NCI-H2107 (cell line): ENCODE measurements at regions not wholly inside any gene's neighbourhood (a gene's known extent, or its start where the extent isn't known, plus 50 kb on each side); places are given as distances from the start of the nearest gene placed in this dataset.
"Not testable (repeated sequence)": the region's sequence is repeated elsewhere in the genome, so short reads cannot be mapped to it uniquely, and the experiment has no call there.

Source experiments
- DNase-seq: peaks from one replicate; lab custom pipeline; 2025; lab: John Stamatoyannopoulos, UW

DNA sequence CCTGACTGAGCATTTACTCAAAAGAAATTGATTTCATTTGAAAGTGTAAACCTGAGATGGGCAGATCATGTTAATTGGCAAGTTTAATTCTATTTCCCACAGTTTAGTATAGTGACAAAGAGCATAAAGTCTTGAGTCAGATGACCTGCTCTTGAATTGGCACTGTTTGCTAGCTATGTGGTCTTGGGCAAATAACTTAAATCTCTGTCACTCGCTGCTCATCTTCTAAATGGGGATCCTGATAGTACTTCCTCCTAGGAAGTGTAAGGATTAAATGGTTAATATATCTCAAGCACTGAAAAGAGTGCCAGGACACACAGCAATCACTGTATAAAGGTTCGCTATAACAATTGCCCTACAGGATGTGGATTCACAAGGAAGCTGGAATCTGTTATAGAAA lies 242.8 kb upstream of the JADE1 start:
- no peak for DNase-seq

DNA sequence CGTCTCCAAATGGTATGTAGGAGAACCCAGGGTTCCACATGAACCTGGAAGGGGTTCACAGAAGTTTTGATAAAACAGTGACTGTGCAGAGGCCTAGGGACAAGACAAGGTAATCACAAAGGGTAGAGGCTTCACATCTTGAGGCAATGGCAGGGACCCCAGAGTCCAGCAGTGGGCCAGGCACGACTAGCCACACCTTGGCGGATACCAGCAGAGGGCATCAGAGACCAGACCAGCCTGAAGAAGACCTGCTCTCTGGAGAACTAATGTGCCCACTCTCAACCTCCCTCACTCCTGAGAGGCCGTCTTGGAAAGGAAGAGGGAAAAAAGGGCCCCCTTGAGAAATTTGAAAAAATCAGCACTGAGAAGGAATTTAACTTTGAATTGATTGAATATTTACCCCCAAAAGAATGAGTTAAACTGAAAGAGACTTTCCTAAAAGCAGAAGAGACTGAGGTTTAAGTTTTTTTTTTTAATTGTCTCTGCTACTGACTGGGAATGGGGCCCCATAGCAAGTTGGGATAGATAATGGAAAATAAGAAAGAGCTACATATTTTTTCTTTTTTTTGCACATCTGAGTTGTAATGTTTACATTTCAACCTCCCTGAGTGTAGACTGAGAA lies 243.8 kb upstream of the JADE1 start:
- no peak for DNase-seq

DNA sequence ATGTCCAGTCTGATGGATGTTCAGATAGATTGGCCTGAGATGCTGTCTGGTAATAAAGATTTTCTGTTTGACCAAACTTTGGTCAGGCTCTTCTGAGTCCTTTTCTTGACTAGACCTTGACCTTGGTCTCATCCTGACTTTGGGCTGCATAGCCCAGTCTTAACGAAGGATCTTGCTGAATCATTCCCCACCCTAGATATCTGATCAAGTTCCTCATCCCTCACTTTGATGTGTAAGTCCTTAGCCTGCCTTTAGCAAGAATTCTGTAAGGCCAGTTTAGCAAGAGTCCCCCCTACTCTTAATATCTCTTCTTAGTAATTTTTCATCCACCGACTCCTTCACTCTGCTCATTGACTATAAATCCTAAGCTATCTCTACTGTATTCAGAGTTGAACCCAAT lies 244.4 kb upstream of the JADE1 start:
- DNase-seq: no peak

DNA sequence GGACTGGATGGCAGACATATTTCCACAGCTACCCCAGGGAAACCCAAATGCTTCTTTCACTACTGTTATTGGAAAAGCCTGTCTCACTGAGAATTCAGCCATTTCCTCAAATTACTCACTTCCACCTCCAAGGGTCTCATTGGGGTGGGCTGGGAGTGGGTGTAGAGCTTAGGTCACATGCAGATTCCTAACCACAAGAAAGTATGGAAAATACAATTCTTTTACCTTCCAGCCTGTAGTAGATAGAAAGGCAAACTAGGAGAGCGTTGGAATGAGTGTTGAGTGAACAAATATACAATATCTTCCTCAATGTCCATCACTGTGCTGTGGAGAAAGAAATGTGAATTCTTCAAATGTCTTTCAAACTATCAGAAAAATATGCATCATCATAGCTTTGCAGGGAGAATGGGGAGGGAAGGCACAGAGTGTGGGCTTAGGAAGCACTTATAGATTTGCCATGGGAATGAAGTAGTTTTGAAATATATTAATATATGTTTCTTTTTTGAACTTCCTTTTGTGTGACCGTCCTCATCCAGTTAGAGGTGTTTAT lies 245.3 kb upstream of the JADE1 start:
- no peak for DNase-seq

DNA sequence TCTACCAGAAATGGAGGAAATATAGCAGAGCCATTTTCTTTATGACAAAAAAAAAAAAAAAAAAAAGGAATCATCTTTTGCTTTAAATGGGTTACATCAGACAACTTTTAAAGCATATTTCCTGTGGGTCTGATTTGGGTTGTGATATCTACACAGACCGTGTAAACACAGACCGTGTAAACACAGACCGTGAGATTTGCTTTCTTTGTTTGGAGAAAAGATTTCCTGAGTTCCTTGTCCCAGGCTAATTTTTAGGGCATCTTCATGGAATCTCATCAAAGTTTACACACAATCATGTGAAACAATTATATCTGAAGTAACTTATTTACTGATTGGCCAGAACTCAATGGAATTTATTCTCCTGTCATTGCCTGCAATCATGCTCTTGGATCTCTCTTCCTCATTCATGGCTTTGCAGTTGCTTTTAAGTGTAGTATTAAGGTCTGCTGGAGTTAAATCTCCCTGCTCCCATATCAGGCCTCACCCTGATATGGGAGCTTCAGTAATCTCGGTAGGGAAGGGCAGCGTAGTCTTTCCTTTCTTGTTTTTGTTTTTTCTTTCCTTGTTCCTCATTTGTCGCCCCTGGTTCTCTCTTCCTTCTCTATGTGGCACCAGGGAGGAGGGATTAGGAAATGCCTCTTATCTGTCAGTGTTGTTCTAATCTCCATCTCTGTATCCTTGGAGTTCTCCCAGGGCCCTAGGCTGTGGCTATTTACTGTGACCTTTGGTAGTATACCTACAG lies 248.6 kb upstream of the JADE1 start:
- no peak for DNase-seq

DNA sequence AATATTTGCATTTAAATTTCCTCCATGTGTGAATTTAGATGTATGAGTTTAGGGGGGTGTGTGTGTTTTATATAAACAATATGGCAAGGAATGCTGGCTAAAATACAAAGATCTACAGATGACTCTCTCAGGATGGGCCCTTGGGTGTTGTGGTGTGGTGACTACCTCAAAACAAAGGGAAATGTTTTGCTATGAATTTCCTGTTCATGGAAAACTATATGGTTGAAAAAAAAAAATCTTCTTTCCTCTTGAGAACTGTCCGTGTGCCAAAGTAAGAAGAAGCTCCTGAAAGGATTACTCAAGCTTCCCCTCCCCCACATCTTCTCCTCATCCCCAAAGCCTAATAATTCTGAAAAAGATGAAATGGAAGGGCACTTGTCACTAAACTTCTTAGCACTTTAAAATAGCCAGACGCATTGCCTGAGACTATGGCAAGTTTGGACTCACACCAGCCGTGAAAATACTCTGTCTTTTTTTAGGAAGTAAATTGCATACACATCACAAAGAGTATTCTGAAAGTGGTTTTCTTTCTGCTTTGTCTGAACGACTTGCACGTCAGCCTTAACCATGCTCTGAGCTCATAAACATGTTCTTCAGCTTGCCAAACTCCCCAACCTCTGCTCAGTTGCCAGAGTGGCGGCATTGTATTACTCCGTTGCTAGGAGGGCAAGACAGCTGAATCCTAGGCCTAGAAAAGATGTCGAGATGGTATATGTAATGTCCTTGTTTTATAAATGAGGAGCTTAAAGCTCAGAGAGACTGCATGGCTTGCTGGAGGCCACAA lies 250.4 kb upstream of the JADE1 start:
- DNase-seq: no peak

DNA sequence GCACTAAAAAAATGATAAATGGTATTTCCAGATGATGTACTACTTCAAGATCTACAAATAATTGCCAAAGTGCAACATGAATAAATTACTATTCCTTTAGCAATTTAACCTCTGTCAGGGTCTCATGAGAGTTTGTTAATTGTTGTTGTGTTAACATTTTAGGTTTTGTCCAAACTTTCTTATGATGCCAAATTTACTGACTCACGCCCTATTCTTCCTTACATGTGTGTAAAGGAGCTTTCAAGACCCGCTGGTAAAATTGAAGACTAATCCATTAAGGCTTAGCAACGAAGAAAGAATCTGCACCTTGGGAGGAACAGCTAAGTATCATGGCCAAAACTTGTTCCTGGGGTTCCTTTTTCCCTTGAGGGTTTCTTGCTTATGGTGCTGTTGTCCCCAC lies 252.7 kb upstream of the JADE1 start:
- DNase-seq: no peak

DNA sequence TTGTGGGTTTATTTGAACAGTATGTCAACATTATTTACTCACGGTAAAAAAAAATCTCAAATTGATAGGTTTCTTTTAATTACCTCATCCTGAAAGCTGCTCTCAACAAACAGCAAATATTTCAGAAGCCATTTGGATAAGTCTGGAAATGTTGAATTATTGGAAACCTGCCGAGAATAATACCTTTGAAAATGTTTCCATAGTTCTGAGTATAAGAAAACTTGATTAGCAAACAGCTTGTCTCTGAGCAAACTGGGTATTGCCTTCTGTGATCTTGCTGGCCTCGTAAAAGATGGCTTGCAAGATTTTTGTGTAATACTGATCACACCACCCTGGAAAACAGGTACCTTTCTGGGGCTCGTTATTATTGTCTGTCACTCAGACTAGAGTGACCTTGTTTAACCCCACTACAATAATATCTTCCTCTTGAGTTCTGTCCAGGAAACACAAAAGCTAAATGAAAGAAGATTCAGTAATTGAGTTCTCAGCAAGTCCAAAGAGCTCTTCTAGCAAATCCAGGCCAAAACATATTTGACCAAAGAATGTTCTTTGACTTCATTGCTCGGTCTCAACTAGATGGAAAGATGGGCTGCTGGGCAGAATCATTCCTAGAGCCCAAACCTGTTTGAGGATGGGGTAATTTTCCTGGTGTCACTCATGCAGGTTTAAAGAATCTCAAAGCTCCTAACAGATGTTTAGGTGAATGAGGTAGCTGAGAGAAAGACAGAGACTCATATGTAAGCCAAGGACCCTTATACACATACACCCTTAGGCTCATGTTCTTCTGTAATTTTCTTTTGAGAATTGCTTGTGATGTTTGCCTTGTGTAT lies 255.6 kb upstream of the JADE1 start:
- no peak for DNase-seq

DNA sequence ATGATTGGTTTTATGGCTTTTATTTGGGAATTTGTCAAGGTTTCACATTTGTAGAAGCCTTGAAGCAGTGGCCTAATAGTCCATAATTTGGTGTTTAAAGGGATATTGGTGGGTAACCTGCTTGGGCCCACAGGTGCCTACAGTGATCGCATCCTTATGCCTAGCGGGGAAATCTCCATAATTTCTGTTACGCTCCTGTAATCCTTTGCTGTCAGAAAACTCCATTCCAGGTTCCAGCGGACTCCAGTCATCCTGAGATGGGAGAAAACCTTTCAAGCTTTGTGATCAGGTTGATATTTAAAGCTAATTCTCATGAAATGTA lies 257.0 kb upstream of the JADE1 start:
- DNase-seq: no peak

DNA sequence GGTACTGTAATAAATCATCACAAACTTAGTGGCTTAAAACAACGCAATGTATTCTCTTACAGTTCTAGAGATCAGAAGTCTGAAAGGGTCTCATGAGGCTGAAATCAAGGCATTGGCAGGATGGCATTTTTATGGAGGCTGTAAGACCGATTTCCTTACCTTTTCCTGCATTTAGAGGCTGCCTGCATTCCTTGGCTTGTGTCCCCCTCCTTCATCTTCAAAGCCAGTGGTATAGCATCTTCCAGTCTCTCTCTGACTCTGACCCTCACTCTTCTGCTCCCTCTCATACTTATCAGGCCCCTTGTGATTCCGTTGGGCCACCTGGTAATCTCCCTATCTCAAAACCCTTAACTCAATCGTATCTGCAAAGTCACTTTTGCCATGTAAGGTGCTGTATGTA lies 258.2 kb upstream of the JADE1 start:
- no peak for DNase-seq

DNA sequence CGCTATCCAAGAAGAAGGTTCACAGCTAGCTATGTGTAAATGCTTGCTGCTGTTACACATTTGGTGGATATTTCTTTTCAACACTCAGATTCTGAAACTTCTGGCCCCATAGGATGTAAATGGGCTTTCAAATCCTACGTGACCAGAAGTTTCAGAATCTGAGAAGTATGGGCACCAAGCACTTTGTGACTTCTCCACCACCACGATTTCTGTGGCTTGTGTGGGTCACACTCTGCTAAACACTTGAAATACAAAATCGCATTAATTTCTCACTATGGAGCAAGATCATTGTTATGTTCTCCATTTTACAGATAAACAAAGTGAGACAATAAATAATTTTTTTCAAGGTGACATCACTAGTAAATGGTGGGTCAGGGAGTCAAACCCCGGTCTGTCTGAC lies 259.4 kb upstream of the JADE1 start:
- no peak for DNase-seq

DNA sequence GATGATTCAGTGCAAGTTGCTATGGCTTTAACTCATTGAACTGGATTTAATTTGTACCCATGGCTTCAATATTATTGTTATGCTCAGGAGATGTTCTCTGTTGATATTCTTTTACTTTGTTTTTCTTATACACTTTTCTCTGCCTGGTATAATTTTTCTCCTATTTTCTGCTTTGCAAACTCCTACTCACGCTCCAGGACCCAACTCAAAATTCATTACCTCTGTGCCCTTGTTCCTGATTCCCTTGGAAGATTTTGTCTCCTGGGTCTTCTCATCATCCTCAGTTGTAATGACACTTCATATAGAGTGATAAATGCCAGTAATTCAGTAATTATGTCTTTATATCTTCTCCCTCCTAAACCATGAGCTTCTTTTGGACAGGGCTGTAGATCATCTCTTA lies 259.9 kb upstream of the JADE1 start:
- DNase-seq: no peak

DNA sequence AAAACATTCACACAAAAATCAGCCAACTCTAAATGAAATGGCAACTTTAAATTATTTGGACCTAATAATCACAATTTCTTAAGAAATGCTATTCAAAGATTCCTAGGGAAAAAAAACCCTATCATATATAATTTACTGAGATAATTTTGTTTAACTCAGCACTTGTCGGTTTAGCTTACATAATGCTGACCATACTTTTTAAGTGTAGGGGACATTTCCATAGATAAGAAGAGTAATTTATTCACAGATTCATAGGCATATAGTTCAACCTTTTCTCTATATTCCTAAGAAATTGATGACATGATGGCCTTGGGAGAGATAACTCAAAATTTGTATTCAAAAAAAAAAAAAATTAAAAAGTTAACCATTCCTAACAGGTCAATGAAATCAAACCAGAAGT lies 260.8 kb upstream of the PGRMC2 start:
- DNase-seq: no peak

DNA sequence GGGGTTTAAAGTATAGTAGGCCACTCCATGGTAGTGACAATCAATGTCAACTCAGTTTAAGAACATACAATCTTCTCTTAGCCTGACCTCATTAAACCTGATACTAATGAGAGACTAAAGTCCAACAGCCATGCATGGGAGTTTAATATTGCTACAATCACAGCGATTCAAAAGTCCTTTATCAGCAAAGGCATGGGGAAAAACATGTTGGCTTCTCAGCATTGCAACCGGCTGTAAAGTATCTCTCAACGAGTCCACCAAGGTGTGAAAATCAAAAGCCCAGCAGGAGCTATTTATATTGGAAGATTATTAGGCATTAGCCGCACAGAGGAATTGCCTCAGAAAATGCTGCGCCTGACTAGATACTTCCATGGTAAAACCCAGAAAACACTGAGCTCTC lies 256.7 kb upstream of the PGRMC2 start:
- DNase-seq: no peak

DNA sequence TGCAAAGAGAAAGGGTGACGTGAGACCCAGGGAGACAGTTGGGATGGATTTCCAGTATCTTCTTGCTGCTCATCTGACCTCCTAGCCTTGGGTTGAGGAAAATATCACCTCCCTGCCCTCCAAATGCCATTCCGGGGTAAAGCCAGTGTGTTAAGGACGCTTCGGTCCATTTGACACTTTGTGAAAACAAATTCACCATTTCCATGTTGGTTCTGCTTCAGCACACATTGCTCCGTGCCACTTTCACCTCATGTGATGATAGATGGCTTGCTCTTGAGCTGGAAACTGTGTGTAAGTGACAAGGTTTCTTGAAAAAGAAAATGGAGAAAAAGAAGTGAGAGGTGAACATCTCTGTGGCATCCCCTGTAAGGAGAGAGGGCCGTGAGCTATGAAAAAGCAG lies 256.1 kb upstream of the PGRMC2 start:
- DNase-seq: no peak

DNA sequence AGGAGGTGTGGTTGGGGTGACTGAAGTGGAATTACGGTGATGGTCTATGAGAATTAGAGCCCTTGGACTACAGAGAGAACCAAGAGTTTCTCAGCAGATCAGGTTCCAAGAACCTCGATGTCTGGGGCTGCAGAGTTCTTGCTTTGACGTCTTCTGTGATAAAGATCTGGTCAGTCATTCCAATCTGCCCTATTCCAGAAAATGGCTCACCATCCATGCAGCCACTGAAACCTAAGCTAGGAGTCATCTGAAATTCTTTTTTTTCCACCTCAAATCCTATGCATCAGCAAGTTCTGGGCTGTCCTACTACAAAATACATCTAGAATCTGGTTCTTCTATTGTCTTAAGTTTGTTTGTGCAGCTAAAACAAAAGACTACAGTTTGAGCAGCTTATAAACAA lies 254.4 kb upstream of the PGRMC2 start:
- DNase-seq: no peak

DNA sequence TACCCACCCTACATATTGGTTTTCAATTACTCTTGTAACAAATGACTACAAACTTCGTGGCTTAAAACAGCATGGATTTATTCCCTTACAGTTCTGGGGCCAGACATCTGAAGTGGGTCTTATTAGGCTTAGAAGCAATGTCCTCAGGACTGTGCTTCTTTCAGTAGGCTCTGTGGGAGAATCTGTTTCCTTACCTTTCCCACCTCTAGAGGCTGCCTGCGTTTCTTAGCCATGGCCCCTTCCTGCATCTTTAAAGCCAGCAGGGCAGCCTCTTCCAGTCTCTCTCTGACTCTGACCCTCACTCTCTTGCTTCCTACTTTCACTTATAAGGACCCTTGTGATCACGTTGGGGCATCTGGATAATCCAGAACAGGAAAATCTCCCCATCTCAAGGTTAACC lies 252.5 kb upstream of the PGRMC2 start:
- no peak for DNase-seq

DNA sequence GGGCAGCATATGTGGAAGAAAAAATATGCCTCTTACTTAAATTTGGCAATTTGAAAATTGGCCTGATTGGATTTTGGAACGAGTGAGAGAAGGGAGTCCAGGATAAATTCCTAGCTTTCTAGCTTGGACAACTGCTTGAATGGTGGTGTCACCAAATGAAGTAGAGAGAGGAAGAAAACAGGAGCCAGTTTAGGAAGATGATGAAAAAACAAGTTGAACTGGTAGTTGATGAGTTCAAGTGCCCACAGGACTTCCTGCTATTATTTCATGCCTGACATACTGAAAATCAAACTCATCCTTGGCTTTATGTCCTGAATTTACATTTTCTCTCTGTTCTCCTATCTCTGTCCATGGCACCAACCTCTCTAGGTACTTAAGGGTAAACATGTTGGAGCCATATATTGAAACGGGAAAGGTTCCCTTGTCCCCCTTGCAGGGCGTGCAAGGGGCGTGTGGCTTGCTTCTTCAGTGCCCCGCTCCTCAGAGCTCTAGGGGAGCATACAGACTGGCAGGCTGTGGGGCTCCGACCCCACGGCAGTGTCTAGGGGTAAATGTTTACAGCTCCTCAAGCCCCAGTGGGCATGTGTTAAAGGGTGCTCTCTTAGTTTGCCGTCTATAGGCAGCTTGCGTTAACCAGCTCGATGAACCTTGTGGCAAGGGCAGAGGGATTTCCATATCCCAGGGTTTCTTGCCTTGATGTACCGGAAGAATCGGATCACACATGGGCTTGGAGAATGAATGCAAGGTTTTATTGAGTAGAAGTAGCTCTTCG lies 250.7 kb upstream of the PGRMC2 start:
- DNase-seq: no peak

DNA sequence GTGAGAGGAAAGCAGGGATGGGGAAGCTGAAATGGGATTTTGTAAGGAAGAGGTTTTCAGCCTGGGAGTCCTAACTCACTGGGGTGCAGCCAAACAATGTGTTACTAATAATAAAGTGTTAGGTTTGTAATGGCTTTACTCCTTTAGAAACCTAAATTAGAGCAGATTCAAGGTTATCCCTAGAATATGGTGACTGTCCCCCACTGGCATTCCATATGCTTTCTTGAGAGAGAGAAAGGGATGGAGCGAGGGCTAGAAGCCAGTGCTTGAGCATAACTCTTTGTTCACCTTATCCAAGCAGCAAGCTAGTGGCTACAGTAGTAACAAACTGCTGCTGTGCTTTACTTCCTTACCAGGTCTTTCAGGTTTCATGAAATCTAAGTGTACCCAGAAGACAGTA lies 249.1 kb upstream of the PGRMC2 start:
- DNase-seq: no peak

DNA sequence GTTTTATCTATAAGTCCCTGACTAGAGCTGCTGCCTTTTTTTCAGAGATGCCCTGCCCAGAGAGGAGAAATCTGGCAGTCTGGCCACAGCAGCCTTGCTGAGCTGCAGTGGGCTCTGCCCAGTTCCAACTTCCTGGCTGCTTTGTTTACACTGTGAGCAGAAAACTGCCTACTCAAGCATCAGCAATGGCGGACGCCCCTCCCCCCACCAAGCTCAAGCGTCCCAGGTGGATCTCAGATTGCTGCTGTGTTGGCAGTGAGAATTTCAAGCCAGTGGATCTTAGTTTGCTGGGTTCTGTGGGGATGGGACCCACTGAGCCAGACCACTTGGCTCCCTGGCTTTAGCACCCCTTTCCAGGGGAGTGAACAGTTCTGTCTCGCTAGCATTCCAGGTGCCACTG lies 247.9 kb upstream of the PGRMC2 start:
- not testable (repeated sequence) for DNase-seq

DNA sequence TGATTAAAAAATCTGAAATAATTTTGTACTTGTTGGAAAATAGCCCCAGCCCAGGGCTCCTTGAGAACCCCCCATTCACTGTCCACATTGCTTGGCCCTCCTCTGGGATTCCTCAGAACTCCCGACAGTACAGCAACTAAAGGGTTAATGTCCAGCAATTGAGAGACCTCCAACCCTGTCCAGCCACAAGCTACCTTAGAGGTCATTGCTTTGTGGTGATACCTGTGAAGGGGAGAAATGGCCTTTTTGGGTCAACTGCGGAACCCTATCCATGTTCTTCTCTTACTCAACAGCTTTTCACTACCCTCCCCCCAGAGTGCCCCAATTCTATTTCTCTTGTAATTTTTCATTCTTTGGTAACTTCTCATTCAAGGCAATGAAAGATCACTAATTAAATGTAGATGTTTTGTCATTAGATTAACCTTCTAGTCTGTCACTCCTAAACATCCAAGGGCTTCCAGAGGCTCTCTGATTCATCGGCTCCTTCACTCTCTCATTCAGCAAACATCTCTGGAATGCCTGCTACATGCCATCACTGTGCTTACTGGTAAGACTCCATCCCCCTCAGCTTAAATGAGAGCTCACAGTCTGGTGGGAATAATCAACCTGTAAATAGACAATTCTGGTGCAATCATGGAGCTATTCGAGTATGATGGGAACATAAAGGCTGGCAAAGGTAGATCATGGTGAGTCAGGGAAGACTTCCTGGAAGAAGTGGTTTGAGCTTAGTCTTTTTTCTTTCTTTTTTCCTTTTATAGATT lies 241.4 kb upstream of the PGRMC2 start:
- DNase-seq: no peak
